ENCODE measurements at regions not wholly inside any gene's neighbourhood (a gene's known extent, or its start where the extent isn't known, plus 50 kb on each side); places are given as distances from the start of the nearest gene placed in this dataset.
"Not testable (repeated sequence)": the region's sequence is repeated elsewhere in the genome, so short reads cannot be mapped to it uniquely, and the experiment has no call there.

- ChIA-PET CTCF (no interaction called here), POLR2A (no interaction called here)
- no peak for TF ChIP-seq FOXA1 (IDR thresholded peaks at IDR 0.05)
- no peak for TF ChIP-seq BHLHE40 (IDR thresholded peaks at IDR 0.05; ENCODE audit: borderline replicate concordance)
- no peak for DNase-seq (ENCODE audit: extremely low spot score)
These were observed 50.5 kb upstream of the PRNP start for GRCh38 chr20:4635781-4636180.

DNA sequence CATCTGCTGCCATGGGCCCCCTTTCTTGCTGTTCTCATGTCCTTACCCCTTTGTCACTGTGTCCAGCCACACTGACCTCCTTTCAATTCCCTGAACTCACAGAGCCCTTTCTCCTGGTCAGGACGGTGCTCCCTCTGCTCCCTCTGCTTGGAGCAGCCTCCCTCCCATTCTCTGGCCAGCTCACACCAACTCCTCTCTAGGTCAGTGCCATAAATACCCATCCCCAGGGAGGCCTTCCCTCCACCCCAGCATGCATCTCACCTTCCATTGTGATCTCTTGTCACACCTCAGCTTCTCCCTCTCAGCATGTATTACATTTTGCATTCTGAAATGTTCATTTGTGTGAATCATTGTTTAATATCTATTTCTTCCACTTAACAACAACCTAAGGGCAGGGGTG, 50.9 kb upstream of the PRNP start:
- ChIA-PET CTCF (no interaction called here), POLR2A (no interaction called here)
- TF ChIP-seq BHLHE40 (IDR thresholded peaks at IDR 0.05; ENCODE audit: borderline replicate concordance) (no peak), HDGF (IDR thresholded peaks at IDR 0.05; ENCODE audit: borderline replicate concordance) (no peak), SUZ12 (IDR thresholded peaks at IDR 0.05) (no peak), ARNT (IDR thresholded peaks at IDR 0.05) (no peak), PKNOX1 (IDR thresholded peaks at IDR 0.05) (no peak), ELF4 (IDR thresholded peaks at IDR 0.05) (no peak), FOXA1 (IDR thresholded peaks at IDR 0.05) (no peak), SP1 (IDR thresholded peaks at IDR 0.05) (no peak), ZNF384 (IDR thresholded peaks at IDR 0.05) (no peak), L3MBTL2 (conservative IDR thresholded peaks at IDR 0.05) (no peak), NFRKB (IDR thresholded peaks at IDR 0.05) (no peak), FOXK2 (IDR thresholded peaks at IDR 0.05) (no peak), TARDBP (IDR thresholded peaks at IDR 0.05) (no peak), CTBP1 (IDR thresholded peaks at IDR 0.05; ENCODE audit: borderline replicate concordance) (no peak), LEF1 (IDR thresholded peaks at IDR 0.05; ENCODE audit: borderline replicate concordance) (no peak), FOXM1 (IDR thresholded peaks at IDR 0.05; ENCODE audit: borderline replicate concordance) (no peak)
- DNase-seq (ENCODE audit: extremely low spot score), result no peak

- CTCF ChIA-PET, result no interaction called here
- TF ChIP-seq BHLHE40 (IDR thresholded peaks at IDR 0.05; ENCODE audit: borderline replicate concordance) (no peak), LEF1 (IDR thresholded peaks at IDR 0.05; ENCODE audit: borderline replicate concordance) (no peak), FOXM1 (IDR thresholded peaks at IDR 0.05; ENCODE audit: borderline replicate concordance) (no peak), L3MBTL2 (conservative IDR thresholded peaks at IDR 0.05) (no peak), ARNT (IDR thresholded peaks at IDR 0.05) (no peak), PKNOX1 (IDR thresholded peaks at IDR 0.05) (no peak), TARDBP (IDR thresholded peaks at IDR 0.05) (no peak), SP1 (IDR thresholded peaks at IDR 0.05) (no peak), SUZ12 (IDR thresholded peaks at IDR 0.05) (no peak), FOXA1 (IDR thresholded peaks at IDR 0.05) (no peak), NFRKB (IDR thresholded peaks at IDR 0.05) (no peak)
- POLR2A ChIA-PET, result no interaction called here
- DNase-seq (ENCODE audit: extremely low spot score), result no peak
These were observed 52.5 kb upstream of the PRNP start for GRCh38 chr20:4633780-4634179.

DNA sequence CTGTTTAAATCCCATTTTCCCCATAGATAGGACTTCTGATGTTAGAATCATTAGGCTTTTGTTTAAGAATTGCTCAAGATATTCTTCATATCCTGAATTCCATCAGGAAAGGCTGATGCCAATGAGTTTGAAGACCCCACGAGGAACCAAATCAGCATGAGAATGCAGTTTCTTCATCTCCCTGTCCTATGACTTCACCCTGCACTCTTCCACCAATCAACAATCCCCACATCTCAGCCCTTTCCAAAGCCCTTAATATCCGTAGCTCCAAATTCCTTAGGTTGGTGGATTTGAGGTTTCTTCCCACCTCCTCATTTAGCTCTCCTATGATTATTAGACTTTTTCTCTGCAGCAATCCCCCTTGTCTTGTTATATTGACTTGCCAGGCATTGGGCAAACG, 52.9 kb upstream of the PRNP start:
- TF ChIP-seq CTBP1 (IDR thresholded peaks at IDR 0.05; ENCODE audit: borderline replicate concordance) (no peak), FOXA1 (IDR thresholded peaks at IDR 0.05) (no peak), FOXM1 (IDR thresholded peaks at IDR 0.05; ENCODE audit: borderline replicate concordance) (no peak), LEF1 (IDR thresholded peaks at IDR 0.05; ENCODE audit: borderline replicate concordance) (no peak)
- POLR2A ChIA-PET, result no interaction called here
- no peak for DNase-seq (ENCODE audit: extremely low spot score)
- CTCF ChIA-PET, result no interaction called here

- no peak for TF ChIP-seq NFRKB (IDR thresholded peaks at IDR 0.05)
- TF ChIP-seq FOXK2 (IDR thresholded peaks at IDR 0.05), result no peak
- no peak for TF ChIP-seq SP1 (IDR thresholded peaks at IDR 0.05)
- TF ChIP-seq SUZ12 (IDR thresholded peaks at IDR 0.05), result no peak
- no peak for TF ChIP-seq HDGF (IDR thresholded peaks at IDR 0.05; ENCODE audit: borderline replicate concordance)
- DNase-seq (ENCODE audit: extremely low spot score), result no peak
- ChIA-PET POLR2A (no interaction called here), CTCF (no interaction called here)
These were observed 53.4 kb upstream of the PRNP start for GRCh38 chr20:4632876-4633275.

- no peak for TF ChIP-seq ZNF384 (IDR thresholded peaks at IDR 0.05)
- no peak for TF ChIP-seq SP1 (IDR thresholded peaks at IDR 0.05)
- no peak for TF ChIP-seq ARNT (IDR thresholded peaks at IDR 0.05)
- no peak for TF ChIP-seq TARDBP (IDR thresholded peaks at IDR 0.05)
- TF ChIP-seq L3MBTL2 (conservative IDR thresholded peaks at IDR 0.05), result no peak
- TF ChIP-seq FOXM1 (IDR thresholded peaks at IDR 0.05; ENCODE audit: borderline replicate concordance), result no peak
- no peak for TF ChIP-seq LEF1 (IDR thresholded peaks at IDR 0.05; ENCODE audit: borderline replicate concordance)
- ChIA-PET POLR2A (no interaction called here), CTCF (interaction anchor here (0.6 kb wide), 1 partner anchor 114 kb away, joined by 3 read pairs; no protein-coding TSS in a partner anchor)
- no peak for DNase-seq (ENCODE audit: extremely low spot score)
These were observed 60.0 kb upstream of the PRNP start for GRCh38 chr20:4626228-4626627.

- no peak for DNase-seq (ENCODE audit: extremely low spot score)
- ChIA-PET POLR2A (no interaction called here), CTCF (no interaction called here)
- TF ChIP-seq FOXK2 (IDR thresholded peaks at IDR 0.05), result no peak
- no peak for TF ChIP-seq LEF1 (IDR thresholded peaks at IDR 0.05; ENCODE audit: borderline replicate concordance)
- no peak for TF ChIP-seq TARDBP (IDR thresholded peaks at IDR 0.05)
- no peak for TF ChIP-seq BHLHE40 (IDR thresholded peaks at IDR 0.05; ENCODE audit: borderline replicate concordance)
- no peak for TF ChIP-seq NFRKB (IDR thresholded peaks at IDR 0.05)
- no peak for TF ChIP-seq ARNT (IDR thresholded peaks at IDR 0.05)
- TF ChIP-seq SP1 (IDR thresholded peaks at IDR 0.05), result no peak
- TF ChIP-seq FOXM1 (IDR thresholded peaks at IDR 0.05; ENCODE audit: borderline replicate concordance), result no peak
- no peak for TF ChIP-seq ELF4 (IDR thresholded peaks at IDR 0.05)
- no peak for TF ChIP-seq FOXA1 (IDR thresholded peaks at IDR 0.05)
- TF ChIP-seq CTBP1 (IDR thresholded peaks at IDR 0.05; ENCODE audit: borderline replicate concordance), result no peak
- TF ChIP-seq L3MBTL2 (conservative IDR thresholded peaks at IDR 0.05), result no peak
- no peak for TF ChIP-seq PKNOX1 (IDR thresholded peaks at IDR 0.05)
- no peak for TF ChIP-seq ZNF384 (IDR thresholded peaks at IDR 0.05)
These were observed 60.6 kb upstream of the PRNP start for GRCh38 chr20:4625687-4626086.

DNA sequence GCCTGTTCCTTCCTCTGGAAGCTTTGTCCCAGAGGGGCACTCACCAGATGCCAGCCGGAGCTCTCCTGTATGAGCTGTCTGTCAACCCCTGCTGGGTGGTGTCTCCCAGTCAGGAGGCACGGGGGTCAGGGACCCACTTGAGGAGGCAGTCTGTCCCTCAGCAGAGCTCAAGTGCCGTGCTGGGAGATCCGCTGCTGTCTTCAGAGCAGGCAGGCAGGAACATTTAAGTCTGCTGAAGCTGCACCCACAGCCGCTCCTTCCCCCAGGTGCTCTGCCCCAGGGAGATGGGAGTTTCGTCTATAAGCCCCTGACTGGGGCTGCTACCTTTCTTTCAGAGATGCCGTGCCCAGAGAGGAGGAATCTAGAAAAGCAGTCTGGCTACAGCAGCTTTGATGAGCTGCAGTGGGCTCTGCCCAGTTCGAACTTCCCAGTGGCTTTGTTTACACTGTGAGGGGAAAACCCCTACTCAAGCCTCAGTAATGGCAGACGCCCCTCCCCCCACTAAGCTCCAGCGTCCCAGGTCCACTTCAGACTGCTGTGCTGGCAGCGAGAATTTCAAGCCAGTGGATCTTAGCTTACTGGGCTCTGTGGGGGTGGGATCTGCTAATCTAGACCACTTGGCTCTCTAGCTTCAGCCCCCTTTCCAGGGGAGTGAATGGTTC, 61.5 kb upstream of the PRNP start:
- CTCF ChIA-PET; POLR2A ChIA-PET; DNase-seq (ENCODE audit: extremely low spot score): not testable (repeated sequence)

DNA sequence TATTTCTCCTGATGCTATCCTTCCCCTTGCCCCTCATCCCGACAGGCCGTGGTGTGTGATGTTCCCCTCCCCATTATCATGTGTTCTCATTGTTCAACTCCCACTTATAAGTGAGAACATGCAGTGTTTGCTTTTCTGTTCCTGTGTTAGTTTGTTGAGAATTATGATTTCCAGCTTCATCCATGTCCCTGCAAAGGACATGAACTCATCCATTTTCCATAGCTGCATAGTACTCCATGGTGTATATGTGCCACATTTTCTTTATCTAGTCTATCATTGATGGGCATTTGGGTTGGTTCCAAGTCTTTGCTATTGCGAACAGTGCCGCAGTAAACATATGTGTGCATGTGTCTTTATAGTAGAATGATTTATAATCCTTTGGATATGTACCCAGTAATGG, 67.1 kb upstream of the PRNP start:
- CTCF ChIA-PET, result not testable (repeated sequence)

More for the DNA sequence above, 67.1 kb upstream of the PRNP start:
- POLR2A ChIA-PET; DNase-seq (ENCODE audit: extremely low spot score): not testable (repeated sequence)
